ENCODE measurements at regions not wholly inside any gene's neighbourhood (a gene's known extent, or its start where the extent isn't known, plus 50 kb on each side); places are given as distances from the start of the nearest gene placed in this dataset.

DNA sequence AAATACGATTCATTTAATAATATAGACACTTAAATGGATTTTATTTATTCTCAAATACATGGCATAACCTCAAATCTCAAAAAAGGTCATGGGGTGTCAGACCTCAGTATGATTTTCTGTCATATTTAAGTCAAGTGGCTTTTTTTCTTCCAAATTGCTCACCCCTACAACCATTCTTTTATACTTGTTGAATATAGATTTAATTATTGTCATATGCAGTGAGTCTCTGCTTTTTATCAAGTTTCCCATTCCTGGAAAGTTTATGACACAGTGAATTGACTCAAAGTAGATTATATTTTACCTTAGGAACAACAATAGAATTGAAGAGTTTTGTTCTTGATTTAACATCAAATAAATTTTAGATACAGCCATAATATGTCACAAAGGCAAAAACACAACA is 59.5 kb upstream of the IRF2BP2 start:
- no peak for TF ChIP-seq POLR2A (IDR thresholded peaks at IDR 0.05; ENCODE audit: low read length)
- TF ChIP-seq GATA1 (IDR thresholded peaks at IDR 0.05; ENCODE audit: low read depth, low read length) = no peak
